ENCODE measurements at regions not wholly inside any gene's neighbourhood (a gene's known extent, or its start where the extent isn't known, plus 50 kb on each side); places are given as distances from the start of the nearest gene placed in this dataset.

- H3K9me3 ChIP-seq (ENCODE audit: insufficient read depth in 2 of 2, low read depth in 1 of 2, low read length in 1 of 2): no peaks in the 10 kb centered on the region
- H2BK12ac ChIP-seq (ENCODE audit: low read depth, low read length): no peak overlapping the region
- no peak overlapping the region for H3K9ac ChIP-seq (replicated peaks in 1 of 4; ENCODE audit: extremely low read depth in 1 of 4, low read depth in 3 of 4, low read length in 3 of 4)
- CTCF ChIA-PET (ENCODE audit: partially characterized antibody): interaction anchor here (1.6 kb wide), 1 partner anchor 283 kb away, joined by 3 read pairs; no protein-coding TSS in a partner anchor
- H3K14ac ChIP-seq (ENCODE audit: insufficient read length): no peak overlapping the region
- peaks cover 0 to 3% (median 0%) of the 10 kb centered on the region in 4 experiments; a peak in 1 of 7 replicates for H3K4me1 ChIP-seq (replicated peaks in 1 of 4; ENCODE audit: control insufficient read depth in 3 of 4, insufficient read depth in 4 of 4, low read length in 3 of 4)
- H3K79me2 ChIP-seq (ENCODE audit: control insufficient read depth in 1 of 2, insufficient read depth in 2 of 2, low read length in 2 of 2): no peaks in the 10 kb centered on the region
- no peak overlapping the region for H2BK15ac ChIP-seq (ENCODE audit: low read length)
- H3K79me1 ChIP-seq (ENCODE audit: low read depth, low read length): no peaks in the 10 kb centered on the region
- H3K27ac ChIP-seq (ENCODE audit: low read depth, low read length): no peak overlapping the region
- no peak overlapping the region for H2AFZ ChIP-seq (ENCODE audit: low read length)
- no peak overlapping the region for H2AK5ac ChIP-seq (ENCODE audit: low read depth, low read length)
- DNase-seq (ENCODE audit: low read depth in 1 of 2, low spot score in 2 of 2) (no peak), FAIRE-seq (no peak)
- no peaks in the 10 kb centered on the region for H3K36me3 ChIP-seq (ENCODE audit: control insufficient read depth in 2 of 4, insufficient read depth in 4 of 4, low read length in 3 of 4)
- no peak overlapping the region for H3K18ac ChIP-seq (ENCODE audit: extremely low read depth, low read length)
- H4K91ac ChIP-seq (replicated peaks; ENCODE audit: insufficient read length, low read length): no peak overlapping the region
- H3K56ac ChIP-seq (replicated peaks; ENCODE audit: insufficient read length, low read depth, low read length): no peak overlapping the region
- no peak overlapping the region for H3K4me2 ChIP-seq (ENCODE audit: insufficient read depth in 1 of 2, low read depth in 2 of 2, low read length in 2 of 2)
- WGBS, 2 experiments (ENCODE audit: extremely low coverage in 1 of 2, insufficient coverage in 1 of 2, insufficient read length in 1 of 2, insufficient replicate concordance in 2 of 2, low coverage in 1 of 2, low lambda C conversion rate in 2 of 2, missing lambda C conversion rate in 1 of 2): 100% methylated on average over 1 of the region's 1 CpG; no CpG with 5 or more reads in 1 of the 2 experiments
- H4K5ac ChIP-seq (ENCODE audit: insufficient read length, low read depth, low read length): no peak overlapping the region
- no peak overlapping the region for H2BK20ac ChIP-seq (ENCODE audit: low read length)
- no peak overlapping the region for H3K4ac ChIP-seq (replicated peaks; ENCODE audit: insufficient read length, low read depth, low read length)
- H3K4me3 ChIP-seq (ENCODE audit: extremely low read depth in 1 of 4, insufficient read depth in 2 of 4, low read depth in 3 of 4, low read length in 4 of 4): no peak overlapping the region
- H3K27me3 ChIP-seq (replicated peaks in 1 of 4; ENCODE audit: control insufficient read depth in 3 of 4, extremely low read depth in 1 of 4, insufficient read depth in 3 of 4, low read length in 3 of 4): no peaks in the 10 kb centered on the region
- POLR2A ChIA-PET (ENCODE audit: partially characterized antibody): no interaction called here
- no peaks in the 10 kb centered on the region for H3K23me2 ChIP-seq (ENCODE audit: low read depth, low read length)
- H4K8ac ChIP-seq (ENCODE audit: extremely low read depth, insufficient read depth, low read length): no peak overlapping the region
- H2BK120ac ChIP-seq (replicated peaks; ENCODE audit: low read depth, low read length): no peak overlapping the region
- no peak overlapping the region for H3K23ac ChIP-seq (ENCODE audit: insufficient read length)
- H2BK5ac ChIP-seq (ENCODE audit: low read depth, low read length): no peak overlapping the region
- no peaks in the 10 kb centered on the region for H4K20me1 ChIP-seq (replicated peaks in 1 of 2; ENCODE audit: control insufficient read depth in 1 of 2, insufficient read depth in 2 of 2, low read length in 2 of 2)
- TF ChIP-seq CBX5 (IDR thresholded peaks at IDR 0.05; ENCODE audit: low read depth, low read length): no peak
- no peak for TF ChIP-seq POLR2AphosphoS5 (IDR thresholded peaks at IDR 0.05; ENCODE audit: low read depth, low read length)
- TF ChIP-seq ASH2L (IDR thresholded peaks at IDR 0.05; ENCODE audit: low read length): no peak
- no peak for TF ChIP-seq RBBP5 (IDR thresholded peaks at IDR 0.05; ENCODE audit: borderline replicate concordance, low read depth, low read length)
- TF ChIP-seq SIRT6 (IDR thresholded peaks at IDR 0.05; ENCODE audit: low read length): no peak
- TF ChIP-seq CHD2 (IDR thresholded peaks at IDR 0.05; ENCODE audit: low read length): no peak
- no peak for TF ChIP-seq CHD1 (IDR thresholded peaks at IDR 0.05; ENCODE audit: low read depth, low read length)
- TF ChIP-seq KDM1A (IDR thresholded peaks at IDR 0.05; ENCODE audit: borderline replicate concordance, low read length): no peak
- TF ChIP-seq SRF (IDR thresholded peaks at IDR 0.05; ENCODE audit: low read depth, low read length): no peak
- TF ChIP-seq EGR1 (IDR thresholded peaks at IDR 0.05; ENCODE audit: borderline replicate concordance, low read depth, low read length): no peak
- TF ChIP-seq FOSL1 (IDR thresholded peaks at IDR 0.05; ENCODE audit: insufficient read depth, low read depth, low read length): no peak
- no peak for TF ChIP-seq BACH1 (IDR thresholded peaks at IDR 0.05; ENCODE audit: low read length)
- no peak for TF ChIP-seq USF2 (IDR thresholded peaks at IDR 0.05; ENCODE audit: low read length)
- no peak for TF ChIP-seq SAP30 (IDR thresholded peaks at IDR 0.05; ENCODE audit: insufficient read depth, insufficient replicate concordance, low read length)
Observed at GRCh38 chr1:186765446-186765845, 63.3 kb upstream of the PLA2G4A start.

All from H1 (cell line).